HepG2 (cell line): ENCODE measurements at regions not wholly inside any gene's neighbourhood (a gene's known extent, or its start where the extent isn't known, plus 50 kb on each side); places are given as distances from the start of the nearest gene placed in this dataset.

Source experiments
- ATAC-seq: fragments of 200-7000 bp; cut with Tn5 transposase; 3 replicates; pipeline ENCODE4 v1.9.1; 2020; ENCODE audit warnings: mild to moderate bottlenecking, moderate library complexity
- BruUV-seq: library from RNA; stranded (reverse); fragments of 400-500 nt; replicated peaks from 2 replicates; lab custom pipeline; 2021; lab: Mats Ljungman, UMichigan
- CTCF ChIA-PET: fragments of 300-600 bp; formaldehyde crosslinking; extraction: SDS; loops from one replicate; lab custom pipeline; 2021; ENCODE audit warnings: low total read pairs, inconsistent platforms, low intra/inter-chr PET ratio; lab: Yijun Ruan, JAX
- POLR2A ChIA-PET: fragments of 350-600 bp; sonication (Branson Sonifier 250); formaldehyde crosslinking; loops from one replicate; lab custom pipeline; 2020; ENCODE audit warnings: antibody characterized with exemption, inconsistent platforms; lab: Yijun Ruan, JAX
- DNase-seq: peaks from one replicate; pipeline ENCODE4 v3.0.0-alpha.2; 2015; ENCODE audit warnings: low spot score
- FAIRE-seq: peaks from 3 replicates; lab custom pipeline; 2011; peaks lifted over from hg19 to GRCh38; lab: Jason Lieb, UNC
- H2AFZ ChIP-seq: one replicate; pipeline ENCODE4 v1.6.1; 2011; ENCODE audit warnings: low read length, inconsistent platforms
- H3K27ac ChIP-seq: fragments of 300-600 bp; 3 replicates; pipeline ENCODE4 v1.8.0; 2011; ENCODE audit warnings: mixed run types, mild to moderate bottlenecking, mixed read lengths, low read length, inconsistent platforms; ENCODE audit not compliant: insufficient read depth; ENCODE audit errors: extremely low read length
- H3K27me3 ChIP-seq, 2 experiments: fragments of 200-600 bp in 1 of 2; 2 replicates in 1 of 2; 3 replicates in 1 of 2; pipeline versions ENCODE4 v1.6.0 to v1.8.0; 2011; ENCODE audit warnings: low read length in 2 of 2, mild to moderate bottlenecking in 2 of 2, moderate library complexity in 2 of 2, inconsistent platforms in 1 of 2; ENCODE audit not compliant: insufficient read depth in 2 of 2, control insufficient read depth in 1 of 2
- H3K36me3 ChIP-seq, 2 experiments: fragments of 200-600 bp in 1 of 2; replicated peaks in 1 of 2; 2 replicates in 1 of 2; 3 replicates in 1 of 2; pipeline versions ENCODE4 v1.5.1 to v1.8.0; 2011; ENCODE audit warnings: low read length in 2 of 2, inconsistent platforms in 1 of 2; ENCODE audit not compliant: insufficient read depth in 2 of 2, control insufficient read depth in 1 of 2
- H3K4me1 ChIP-seq: 2 replicates; pipeline ENCODE4 v1.5.1; 2012; ENCODE audit warnings: low read length, inconsistent platforms; ENCODE audit not compliant: insufficient read depth
- H3K4me2 ChIP-seq: 2 replicates; pipeline ENCODE4 v1.6.0; 2011; ENCODE audit warnings: low read depth, low read length, inconsistent platforms
- H3K4me3 ChIP-seq, 3 experiments: fragments of 200-600 bp in 1 of 3; sonication (generic), shearing (Covaris generic) in 1 of 3; replicated peaks in 1 of 3; 2 replicates each; pipeline ENCODE4 v1.5.1; 2011 to 2016; ENCODE audit warnings: low read length in 3 of 3, inconsistent platforms in 2 of 3, low read depth in 2 of 3, mild to moderate bottlenecking in 2 of 3, control low read depth in 1 of 3, mixed read lengths in 1 of 3; ENCODE audit not compliant: insufficient read depth in 1 of 3
- H3K79me2 ChIP-seq: one replicate; pipeline ENCODE4 v1.6.1; 2011; ENCODE audit warnings: low read length, inconsistent platforms; ENCODE audit not compliant: insufficient read depth
- H3K9ac ChIP-seq: 2 replicates; pipeline ENCODE4 v1.6.0; 2011; ENCODE audit warnings: mild to moderate bottlenecking, low read depth, low read length, inconsistent platforms; ENCODE audit not compliant: insufficient read depth
- H3K9me3 ChIP-seq: 2 replicates; pipeline ENCODE4 v1.5.1; 2012; ENCODE audit warnings: mild to moderate bottlenecking, low read length
- H4K20me1 ChIP-seq: 2 replicates; pipeline ENCODE4 v1.6.0; 2011; ENCODE audit warnings: inconsistent platforms, mild to moderate bottlenecking, low read length, moderate library complexity; ENCODE audit not compliant: insufficient read depth
- DZIP1 ChIP-seq: sonication (generic); formaldehyde crosslinking; IDR thresholded peaks from 2 replicates; pipeline ENCODE4 v1.5.0; 2020; ENCODE audit warnings: mild to moderate bottlenecking, missing genetic modification reagents
- ETV5 ChIP-seq: IDR thresholded peaks from 2 replicates; pipeline ENCODE4 v1.6.1; 2018; ENCODE audit warnings: missing biosample characterization, missing genetic modification reagents, inconsistent platforms, borderline replicate concordance
- FOSL1 ChIP-seq: sonication (generic); formaldehyde crosslinking; IDR thresholded peaks from 2 replicates; pipeline ENCODE4 v1.9.0; 2021; ENCODE audit warnings: missing genetic modification reagents, borderline replicate concordance
- HES4 ChIP-seq: sonication (generic); formaldehyde crosslinking; IDR thresholded peaks from 2 replicates; pipeline ENCODE4 v1.9.0; 2021; ENCODE audit warnings: mild to moderate bottlenecking, missing genetic modification reagents, borderline replicate concordance
- RNF2 ChIP-seq: fragments of 450-650 bp; conservative IDR thresholded peaks from 2 replicates; pipeline ENCODE4 v1.6.1; 2016; ENCODE audit warnings: low read depth
- RNF219 ChIP-seq: sonication (generic); formaldehyde crosslinking; IDR thresholded peaks from 2 replicates; pipeline ENCODE4 v1.5.0; 2020; ENCODE audit warnings: mild to moderate bottlenecking, missing genetic modification reagents
- SOX5 ChIP-seq: IDR thresholded peaks from 2 replicates; pipeline ENCODE4 v1.6.1; 2016; ENCODE audit warnings: borderline replicate concordance
- TEAD3 ChIP-seq: optimal IDR thresholded peaks from 2 replicates; pipeline ENCODE3; 2016; ENCODE audit warnings: borderline replicate concordance
- ZNF496 ChIP-seq: sonication (generic); formaldehyde crosslinking; IDR thresholded peaks from 2 replicates; pipeline ENCODE4 v1.8.1; 2023; ENCODE audit warnings: mild to moderate bottlenecking, moderate library complexity, missing genetic modification reagents; ENCODE audit not compliant: insufficient replicate concordance
- ZNF660 ChIP-seq: sonication (generic); formaldehyde crosslinking; IDR thresholded peaks from 2 replicates; pipeline ENCODE4 v1.5.1; 2020; ENCODE audit warnings: mild to moderate bottlenecking, low read depth, missing genetic modification reagents, borderline replicate concordance
- WGBS: methylation state at CpG from one replicate; pipeline ENCODE4 v1.1.6; 2017; ENCODE audit warnings: low lambda C conversion rate; 5-methylcytosine and 5-hydroxymethylcytosine counted together
- in situ Hi-C: cut with HindIII; loops from 2 replicates; pipeline ENCODE4 v1.10.0; 2017; ENCODE audit warnings: low pct_unique_long_range_greater_than_20kb; ENCODE audit not compliant: extremely low pct_ligation_motif_present
- intact Hi-C: fragments of 100-400 bp; cut with micrococcal nuclease; formaldehyde crosslinking; loops from one replicate; pipeline ENCODE4 v1.10.0; 2022; ENCODE audit not compliant: unreplicated experiment
- TF ChIP-seq, protein P1 (sequence below), 2 experiments: IDR thresholded peaks; 2 replicates each; pipeline ENCODE4 v1.6.1; 2011 to 2012; ENCODE audit warnings: low read length in 2 of 2, borderline replicate concordance in 1 of 2, low read depth in 1 of 2, mild to moderate bottlenecking in 1 of 2, moderate library complexity in 1 of 2
- TF ChIP-seq, protein P2 (sequence below): sonication (generic); formaldehyde crosslinking; IDR thresholded peaks from 2 replicates; pipeline ENCODE4 v1.4.0; 2020; ENCODE audit warnings: low read depth, missing genetic modification reagents

DNA sequence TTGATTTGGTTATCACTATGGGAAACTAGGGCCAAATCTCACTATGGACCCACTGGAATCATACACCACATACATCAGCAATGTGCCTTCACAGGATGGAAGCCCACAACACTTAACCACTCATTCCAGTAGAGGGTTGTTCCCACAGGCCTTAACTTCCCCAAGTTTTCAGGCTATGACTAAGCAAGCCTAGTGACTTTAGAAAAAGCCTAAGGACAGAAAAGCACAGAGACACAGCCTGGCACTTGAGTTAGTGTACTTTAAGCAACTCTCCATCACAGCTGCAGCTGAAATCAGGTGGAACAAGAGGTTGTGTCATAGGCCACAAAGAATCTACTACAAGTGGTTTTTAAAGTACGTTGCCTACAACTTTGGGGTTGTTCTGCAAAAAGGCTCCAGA, 128.7 kb downstream of the LRRN1 start:
- in situ Hi-C loops, result no loop called here
- CTCF ChIA-PET, result no interaction called here
- BruUV-seq, result no TSS peak
- intact Hi-C loops, result no loop called here
- H3K4me2 ChIP-seq, result no peak overlapping the region
- H3K4me1 ChIP-seq, result no peaks in the 10 kb centered on the region
- DNase-seq (no peak), FAIRE-seq (no peak), ATAC-seq (no peak)
- H3K9ac ChIP-seq, result no peak overlapping the region
- H3K79me2 ChIP-seq, result no peaks in the 10 kb centered on the region
- H3K27ac ChIP-seq, result no peak overlapping the region
- no peak overlapping the region for H2AFZ ChIP-seq
- no peaks in the 10 kb centered on the region for H4K20me1 ChIP-seq
- no peaks in the 10 kb centered on the region for H3K36me3 ChIP-seq
- 18% methylated on average over 1 of the region's 1 CpG for WGBS
- no peaks in the 10 kb centered on the region for H3K27me3 ChIP-seq
- peaks cover 31% of the 10 kb centered on the region for H3K9me3 ChIP-seq
- no peak overlapping the region for H3K4me3 ChIP-seq
- POLR2A ChIA-PET, result no interaction called here
- TF ChIP-seq, protein P1, sequence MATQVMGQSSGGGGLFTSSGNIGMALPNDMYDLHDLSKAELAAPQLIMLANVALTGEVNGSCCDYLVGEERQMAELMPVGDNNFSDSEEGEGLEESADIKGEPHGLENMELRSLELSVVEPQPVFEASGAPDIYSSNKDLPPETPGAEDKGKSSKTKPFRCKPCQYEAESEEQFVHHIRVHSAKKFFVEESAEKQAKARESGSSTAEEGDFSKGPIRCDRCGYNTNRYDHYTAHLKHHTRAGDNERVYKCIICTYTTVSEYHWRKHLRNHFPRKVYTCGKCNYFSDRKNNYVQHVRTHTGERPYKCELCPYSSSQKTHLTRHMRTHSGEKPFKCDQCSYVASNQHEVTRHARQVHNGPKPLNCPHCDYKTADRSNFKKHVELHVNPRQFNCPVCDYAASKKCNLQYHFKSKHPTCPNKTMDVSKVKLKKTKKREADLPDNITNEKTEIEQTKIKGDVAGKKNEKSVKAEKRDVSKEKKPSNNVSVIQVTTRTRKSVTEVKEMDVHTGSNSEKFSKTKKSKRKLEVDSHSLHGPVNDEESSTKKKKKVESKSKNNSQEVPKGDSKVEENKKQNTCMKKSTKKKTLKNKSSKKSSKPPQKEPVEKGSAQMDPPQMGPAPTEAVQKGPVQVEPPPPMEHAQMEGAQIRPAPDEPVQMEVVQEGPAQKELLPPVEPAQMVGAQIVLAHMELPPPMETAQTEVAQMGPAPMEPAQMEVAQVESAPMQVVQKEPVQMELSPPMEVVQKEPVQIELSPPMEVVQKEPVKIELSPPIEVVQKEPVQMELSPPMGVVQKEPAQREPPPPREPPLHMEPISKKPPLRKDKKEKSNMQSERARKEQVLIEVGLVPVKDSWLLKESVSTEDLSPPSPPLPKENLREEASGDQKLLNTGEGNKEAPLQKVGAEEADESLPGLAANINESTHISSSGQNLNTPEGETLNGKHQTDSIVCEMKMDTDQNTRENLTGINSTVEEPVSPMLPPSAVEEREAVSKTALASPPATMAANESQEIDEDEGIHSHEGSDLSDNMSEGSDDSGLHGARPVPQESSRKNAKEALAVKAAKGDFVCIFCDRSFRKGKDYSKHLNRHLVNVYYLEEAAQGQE (IDR thresholded peaks at IDR 0.05; ENCODE audit: borderline replicate concordance in 1 of 2, low read depth in 1 of 2, low read length in 2 of 2), result no peak
- TF ChIP-seq HES4 (CRISPR knock-in tag) (no peak), ZNF660 (CRISPR knock-in tag) (no peak), DZIP1 (CRISPR knock-in tag) (no peak), RNF219 (no peak), TEAD3 (CRISPR knock-in tag) (no peak), RNF2 (no peak), SOX5 (no peak), ZNF496 (CRISPR knock-in tag) (no peak), FOSL1 (CRISPR knock-in tag) (no peak), ETV5 (CRISPR knock-in tag) (no peak)
- TF ChIP-seq, protein P2, sequence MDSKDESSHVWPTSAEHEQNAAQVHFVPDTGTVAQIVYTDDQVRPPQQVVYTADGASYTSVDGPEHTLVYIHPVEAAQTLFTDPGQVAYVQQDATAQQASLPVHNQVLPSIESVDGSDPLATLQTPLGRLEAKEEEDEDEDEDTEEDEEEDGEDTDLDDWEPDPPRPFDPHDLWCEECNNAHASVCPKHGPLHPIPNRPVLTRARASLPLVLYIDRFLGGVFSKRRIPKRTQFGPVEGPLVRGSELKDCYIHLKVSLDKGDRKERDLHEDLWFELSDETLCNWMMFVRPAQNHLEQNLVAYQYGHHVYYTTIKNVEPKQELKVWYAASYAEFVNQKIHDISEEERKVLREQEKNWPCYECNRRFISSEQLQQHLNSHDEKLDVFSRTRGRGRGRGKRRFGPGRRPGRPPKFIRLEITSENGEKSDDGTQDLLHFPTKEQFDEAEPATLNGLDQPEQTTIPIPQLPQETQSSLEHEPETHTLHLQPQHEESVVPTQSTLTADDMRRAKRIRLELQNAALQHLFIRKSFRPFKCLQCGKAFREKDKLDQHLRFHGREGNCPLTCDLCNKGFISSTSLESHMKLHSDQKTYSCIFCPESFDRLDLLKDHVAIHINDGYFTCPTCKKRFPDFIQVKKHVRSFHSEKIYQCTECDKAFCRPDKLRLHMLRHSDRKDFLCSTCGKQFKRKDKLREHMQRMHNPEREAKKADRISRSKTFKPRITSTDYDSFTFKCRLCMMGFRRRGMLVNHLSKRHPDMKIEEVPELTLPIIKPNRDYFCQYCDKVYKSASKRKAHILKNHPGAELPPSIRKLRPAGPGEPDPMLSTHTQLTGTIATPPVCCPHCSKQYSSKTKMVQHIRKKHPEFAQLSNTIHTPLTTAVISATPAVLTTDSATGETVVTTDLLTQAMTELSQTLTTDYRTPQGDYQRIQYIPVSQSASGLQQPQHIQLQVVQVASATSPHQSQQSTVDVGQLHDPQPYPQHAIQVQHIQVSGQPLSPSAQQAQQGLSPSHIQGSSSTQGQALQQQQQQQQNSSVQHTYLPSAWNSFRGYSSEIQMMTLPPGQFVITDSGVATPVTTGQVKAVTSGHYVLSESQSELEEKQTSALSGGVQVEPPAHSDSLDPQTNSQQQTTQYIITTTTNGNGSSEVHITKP (CRISPR knock-in tag), result no peak
